A172 (cell line): ENCODE measurements at regions not wholly inside any gene's neighbourhood (a gene's known extent, or its start where the extent isn't known, plus 50 kb on each side); places are given as distances from the start of the nearest gene placed in this dataset.
"Not testable (repeated sequence)": the region's sequence is repeated elsewhere in the genome, so short reads cannot be mapped to it uniquely, and the experiment has no call there.

Source experiments
- DNase-seq: peaks from one replicate; pipeline ENCODE4 v3.0.0-alpha.2; 2015; ENCODE audit warnings: low spot score

- DNase-seq, result no peak
Observed at GRCh38 chr6:86476311-86476710, 461.0 kb upstream of the HTR1E start.

- no peak for DNase-seq
Observed at GRCh38 chr6:86474081-86474480, 463.2 kb upstream of the HTR1E start.

- DNase-seq, result no peak
Observed at GRCh38 chr6:86471791-86472190, 465.5 kb upstream of the HTR1E start.

- no peak for DNase-seq
Observed at GRCh38 chr6:86459978-86460377, 477.4 kb upstream of the HTR1E start.

GRCh38 chr6:86456821-86457220 is 480.5 kb upstream of the HTR1E start:
- no peak for DNase-seq

GRCh38 chr6:86453232-86453631 is 484.1 kb upstream of the HTR1E start:
- DNase-seq, result no peak

GRCh38 chr6:86448398-86448797 is 488.9 kb upstream of the HTR1E start:
- no peak for DNase-seq

- no peak for DNase-seq
Observed at GRCh38 chr6:86440608-86441007, 496.7 kb upstream of the HTR1E start.

GRCh38 chr6:86423571-86423970 is 513.8 kb upstream of the HTR1E start:
- no peak for DNase-seq

- DNase-seq, result no peak
Observed at GRCh38 chr6:86412057-86412456, 525.3 kb upstream of the HTR1E start.

- no peak for DNase-seq
Observed at GRCh38 chr6:86407128-86407527, 530.2 kb upstream of the HTR1E start.

- not testable (repeated sequence) for DNase-seq
Observed at GRCh38 chr6:86392850-86393249, 544.5 kb upstream of the HTR1E start.

- no peak for DNase-seq
Observed at GRCh38 chr6:86380571-86381125, 556.7 kb upstream of the HTR1E start.

- DNase-seq, result no peak
Observed at GRCh38 chr6:86357877-86358276, 579.5 kb upstream of the HTR1E start.

GRCh38 chr6:86355271-86355670 is 582.1 kb upstream of the HTR1E start:
- no peak for DNase-seq

GRCh38 chr6:86331919-86332318 is 605.4 kb upstream of the HTR1E start:
- no peak for DNase-seq

- no peak for DNase-seq
Observed at GRCh38 chr6:86331265-86331840, 606.0 kb upstream of the HTR1E start.

GRCh38 chr6:86306210-86306609 is 631.1 kb upstream of the HTR1E start:
- DNase-seq, result no peak

- no peak for DNase-seq
Observed at GRCh38 chr6:86285876-86286275, 643.2 kb upstream of the SYNCRIP start.

GRCh38 chr6:86284809-86285480 is 642.3 kb upstream of the SYNCRIP start:
- DNase-seq, result not testable (repeated sequence)

- DNase-seq, result not testable (repeated sequence)
Observed at GRCh38 chr6:86283596-86283995, 640.9 kb upstream of the SYNCRIP start.

GRCh38 chr6:86276056-86276455 is 633.4 kb upstream of the SYNCRIP start:
- DNase-seq, result no peak

GRCh38 chr6:86273936-86274335 is 631.2 kb upstream of the SYNCRIP start:
- DNase-seq, result no peak
